GM19238 (cell line): ENCODE measurements at regions not wholly inside any gene's neighbourhood (a gene's known extent, or its start where the extent isn't known, plus 50 kb on each side); places are given as distances from the start of the nearest gene placed in this dataset.
"Not testable (repeated sequence)": the region's sequence is repeated elsewhere in the genome, so short reads cannot be mapped to it uniquely, and the experiment has no call there.

Experiments used
- DNase-seq: peaks from one replicate; pipeline ENCODE4 v3.0.0; 2011; ENCODE audit warnings: low spot score; ENCODE audit not compliant: insufficient read length

GRCh38 chr11:38163526-38163925 is 1565.5 kb upstream of the RAG2 start:
- no peak for DNase-seq

GRCh38 chr11:38160433-38160832 is 1562.4 kb upstream of the RAG2 start:
- DNase-seq, result no peak

GRCh38 chr11:38159038-38159437 is 1561.0 kb upstream of the RAG2 start:
- DNase-seq, result no peak

GRCh38 chr11:38156495-38157146 is 1558.6 kb upstream of the RAG2 start:
- DNase-seq, result no peak

GRCh38 chr11:38155856-38156255 is 1557.8 kb upstream of the RAG2 start:
- no peak for DNase-seq

- no peak for DNase-seq
Observed at GRCh38 chr11:38153985-38154384, 1555.9 kb upstream of the RAG2 start.

- DNase-seq, result no peak
Observed at GRCh38 chr11:38143852-38144251, 1545.8 kb upstream of the RAG2 start.

GRCh38 chr11:38138972-38139371 is 1540.9 kb upstream of the RAG2 start:
- no peak for DNase-seq

GRCh38 chr11:38136887-38137286 is 1538.9 kb upstream of the RAG2 start:
- no peak for DNase-seq

- DNase-seq, result no peak
Observed at GRCh38 chr11:38131535-38131934, 1533.5 kb upstream of the RAG2 start.

GRCh38 chr11:38130976-38131375 is 1532.9 kb upstream of the RAG2 start:
- DNase-seq, result no peak

GRCh38 chr11:38130514-38130913 is 1532.5 kb upstream of the RAG2 start:
- DNase-seq, result no peak

- DNase-seq, result no peak
Observed at GRCh38 chr11:38123673-38124072, 1525.6 kb upstream of the RAG2 start.

GRCh38 chr11:38116616-38117015 is 1518.6 kb upstream of the RAG2 start:
- not testable (repeated sequence) for DNase-seq

- not testable (repeated sequence) for DNase-seq
Observed at GRCh38 chr11:38115381-38115780, 1517.3 kb upstream of the RAG2 start.

- no peak for DNase-seq
Observed at GRCh38 chr11:38100836-38101462, 1502.9 kb upstream of the RAG2 start.

- no peak for DNase-seq
Observed at GRCh38 chr11:38095268-38095667, 1497.2 kb upstream of the RAG2 start.

- DNase-seq, result no peak
Observed at GRCh38 chr11:38089726-38090125, 1491.7 kb upstream of the RAG2 start.

- no peak for DNase-seq
Observed at GRCh38 chr11:38060920-38061319, 1462.9 kb upstream of the RAG2 start.

GRCh38 chr11:38060136-38060535 is 1462.1 kb upstream of the RAG2 start:
- DNase-seq, result no peak

- no peak for DNase-seq
Observed at GRCh38 chr11:38046571-38047135, 1448.6 kb upstream of the RAG2 start.

GRCh38 chr11:38043060-38043459 is 1445.0 kb upstream of the RAG2 start:
- no peak for DNase-seq

GRCh38 chr11:38038777-38039176 is 1440.7 kb upstream of the RAG2 start:
- no peak for DNase-seq
